B cell (primary cell): ENCODE measurements at regions not wholly inside any gene's neighbourhood (a gene's known extent, or its start where the extent isn't known, plus 50 kb on each side); places are given as distances from the start of the nearest gene placed in this dataset.

Source experiments
- ATAC-seq: fragments of 200-7000 bp; cut with Tn5 transposase; one replicate; pipeline ENCODE4 v1.10.0; 2021; ENCODE audit warnings: low read depth, mild to moderate bottlenecking, moderate number of reproducible peaks, moderate library complexity
- CTCF ChIA-PET: fragments of 350-600 bp; sonication (Branson Sonifier 250); formaldehyde crosslinking; loops from one replicate; lab custom pipeline; 2021; ENCODE audit warnings: antibody characterized with exemption, inconsistent platforms; lab: Charles Lee
- POLR2A ChIA-PET: fragments of 350-600 bp; sonication (Branson Sonifier 250); formaldehyde crosslinking; loops from one replicate; lab custom pipeline; 2021; ENCODE audit warnings: antibody characterized with exemption; lab: Charles Lee
- DNase-seq: peaks from one replicate; pipeline ENCODE4 v3.0.0; 2013
- H2AFZ ChIP-seq: 2 replicates; pipeline ENCODE4 v1.6.1; 2012; ENCODE audit warnings: mild to moderate bottlenecking, low read depth, low read length; ENCODE audit not compliant: insufficient read depth, poor library complexity, severe bottlenecking
- H3K27ac ChIP-seq, 2 donors: 1 replicate in 1 of 2; 2 replicates in 1 of 2; pipeline ENCODE4 v1.5.1; 2012 to 2013; ENCODE audit warnings: low read length in 2 of 2, mild to moderate bottlenecking in 2 of 2, moderate library complexity in 1 of 2
- H3K27me3 ChIP-seq, 4 experiments: fragments of 200-600 bp in 1 of 4; sonication (generic) in 1 of 4; replicated peaks in 1 of 4; 1 replicate in 2 of 4; 2 replicates in 2 of 4; pipeline versions ENCODE4 v1.6.1 to v1.7.0; 2013 to 2016; ENCODE audit warnings: low read length in 3 of 4, mild to moderate bottlenecking in 2 of 4, mixed read lengths in 1 of 4, moderate library complexity in 1 of 4; ENCODE audit not compliant: insufficient read depth in 4 of 4, control insufficient read depth in 3 of 4; ENCODE audit errors: control extremely low read depth in 1 of 4
- H3K36me3 ChIP-seq, 2 experiments: replicated peaks in 1 of 2; 1 replicate in 1 of 2; 2 replicates in 1 of 2; pipeline versions ENCODE4 v1.6.1 to v1.7.1; 2013; ENCODE audit warnings: low read length in 1 of 2; ENCODE audit not compliant: insufficient read depth in 2 of 2, control insufficient read depth in 1 of 2; ENCODE audit errors: control extremely low read depth in 1 of 2, extremely low read depth in 1 of 2
- H3K4me1 ChIP-seq, 2 donors: fragments of 200-600 bp in 1 of 2; sonication (generic) in 1 of 2; 1 replicate in 1 of 2; 2 replicates in 1 of 2; pipeline versions ENCODE4 v1.5.1 to v1.6.1; 2013 to 2017; ENCODE audit warnings: low read length in 2 of 2; ENCODE audit not compliant: control insufficient read depth in 2 of 2, insufficient read depth in 2 of 2
- H3K4me2 ChIP-seq: replicated peaks from 2 replicates; pipeline ENCODE3; 2012; ENCODE audit warnings: mild to moderate bottlenecking, low read depth, low read length; ENCODE audit not compliant: poor library complexity, severe bottlenecking
- H3K4me3 ChIP-seq, 5 experiments: fragments of 200-600 bp in 1 of 5; sonication (generic) in 1 of 5; 1 replicate in 3 of 5; 2 replicates in 2 of 5; pipeline versions ENCODE4 v1.5.1 to v1.7.0; 2011 to 2016; ENCODE audit warnings: low read length in 4 of 5, mild to moderate bottlenecking in 4 of 5, low read depth in 2 of 5, control low read depth in 1 of 5, moderate library complexity in 1 of 5; ENCODE audit not compliant: insufficient read depth in 1 of 5; ENCODE audit errors: control extremely low read depth in 1 of 5, extremely low read depth in 1 of 5
- H3K79me2 ChIP-seq: fragments of 200-600 bp; sonication (generic); one replicate; pipeline ENCODE4 v1.6.0; 2016; ENCODE audit warnings: low read length; ENCODE audit not compliant: control insufficient read depth, insufficient read depth
- H3K9ac ChIP-seq: fragments of 200-600 bp; sonication (generic); 2 replicates; pipeline ENCODE4 v1.6.1; 2017; ENCODE audit warnings: mild to moderate bottlenecking, low read length, moderate library complexity
- H3K9me3 ChIP-seq, 3 donors: one replicate each; pipeline versions ENCODE4 v1.6.1 to v1.7.1; 2013; ENCODE audit warnings: low read length in 2 of 3; ENCODE audit not compliant: control insufficient read depth in 2 of 3, insufficient read depth in 1 of 3; ENCODE audit errors: control extremely low read depth in 1 of 3
- H4K20me1 ChIP-seq: 2 replicates; pipeline ENCODE4 v1.6.0; 2012; ENCODE audit warnings: mild to moderate bottlenecking, low read length; ENCODE audit not compliant: insufficient read depth, control insufficient read depth, poor library complexity, severe bottlenecking
- H3K27ac Mint-ChIP-seq: one replicate; pipeline ENCODE4 v1.8.0; 2021; ENCODE audit warnings: mixed read lengths
- H3K27me3 Mint-ChIP-seq: one replicate; pipeline ENCODE4 v1.8.0; 2021; ENCODE audit warnings: mixed read lengths
- H3K4me1 Mint-ChIP-seq: one replicate; pipeline ENCODE4 v1.8.0; 2021; ENCODE audit warnings: mixed read lengths
- H3K4me3 Mint-ChIP-seq: one replicate; pipeline ENCODE4 v1.8.0; 2021; ENCODE audit warnings: mixed read lengths
- H3K9me3 Mint-ChIP-seq: one replicate; pipeline ENCODE4 v1.8.0; 2022; ENCODE audit warnings: mixed read lengths; ENCODE audit not compliant: insufficient read depth
- CTCF ChIP-seq: fragments of 200-600 bp; IDR thresholded peaks from one replicate; pipeline ENCODE4 v1.8.0; 2022; ENCODE audit warnings: antibody characterized with exemption, mild to moderate bottlenecking
- EZH2 ChIP-seq: IDR thresholded peaks from 2 replicates; pipeline ENCODE4 v1.6.1; 2012; ENCODE audit warnings: borderline replicate concordance, low read depth, mild to moderate bottlenecking, moderate library complexity, low read length; ENCODE audit not compliant: insufficient read depth, poor library complexity, severe bottlenecking
- WGBS: methylation state at CpG from one replicate; pipeline ENCODE4 v1.1.5; 2013; ENCODE audit warnings: missing lambda C conversion rate; ENCODE audit not compliant: insufficient coverage; 5-methylcytosine and 5-hydroxymethylcytosine counted together
- intact Hi-C: fragments of 100-400 bp; cut with micrococcal nuclease; formaldehyde crosslinking; loops from one replicate; pipeline ENCODE4 v1.10.0; 2022

- no peaks in the 10 kb centered on the region for H3K79me2 ChIP-seq
- Mint-ChIP-seq H3K9me3 (no peaks in the 10 kb centered on the region), H3K4me3 (no peak overlapping the region), H3K27me3 (no peaks in the 10 kb centered on the region), H3K27ac (no peak overlapping the region), H3K4me1 (no peaks in the 10 kb centered on the region)
- H3K27me3 ChIP-seq: no peaks in the 10 kb centered on the region
- no peaks in the 10 kb centered on the region for H4K20me1 ChIP-seq
- no peaks in the 10 kb centered on the region for H3K36me3 ChIP-seq
- ATAC-seq (no peak), DNase-seq (no peak)
- no peak overlapping the region for H3K27ac ChIP-seq
- CTCF ChIA-PET: no interaction called here
- POLR2A ChIA-PET: no interaction called here
- intact Hi-C loops: no loop called here
- no peak overlapping the region for H2AFZ ChIP-seq
- no peaks in the 10 kb centered on the region for H3K4me1 ChIP-seq
- H3K4me2 ChIP-seq: no peak overlapping the region
- no peak for TF ChIP-seq EZH2
- TF ChIP-seq CTCF: no peak
- WGBS: 76% methylated on average over 6 of the region's 7 CpGs
- no peak overlapping the region for H3K9ac ChIP-seq
- H3K4me3 ChIP-seq: no peak overlapping the region
- no peaks in the 10 kb centered on the region for H3K9me3 ChIP-seq
Measured at GRCh38 chr12:88371416-88372183, 208.7 kb downstream of the KITLG start.
